ENCODE measurements at regions not wholly inside any gene's neighbourhood (a gene's known extent, or its start where the extent isn't known, plus 50 kb on each side); places are given as distances from the start of the nearest gene placed in this dataset.

DNA sequence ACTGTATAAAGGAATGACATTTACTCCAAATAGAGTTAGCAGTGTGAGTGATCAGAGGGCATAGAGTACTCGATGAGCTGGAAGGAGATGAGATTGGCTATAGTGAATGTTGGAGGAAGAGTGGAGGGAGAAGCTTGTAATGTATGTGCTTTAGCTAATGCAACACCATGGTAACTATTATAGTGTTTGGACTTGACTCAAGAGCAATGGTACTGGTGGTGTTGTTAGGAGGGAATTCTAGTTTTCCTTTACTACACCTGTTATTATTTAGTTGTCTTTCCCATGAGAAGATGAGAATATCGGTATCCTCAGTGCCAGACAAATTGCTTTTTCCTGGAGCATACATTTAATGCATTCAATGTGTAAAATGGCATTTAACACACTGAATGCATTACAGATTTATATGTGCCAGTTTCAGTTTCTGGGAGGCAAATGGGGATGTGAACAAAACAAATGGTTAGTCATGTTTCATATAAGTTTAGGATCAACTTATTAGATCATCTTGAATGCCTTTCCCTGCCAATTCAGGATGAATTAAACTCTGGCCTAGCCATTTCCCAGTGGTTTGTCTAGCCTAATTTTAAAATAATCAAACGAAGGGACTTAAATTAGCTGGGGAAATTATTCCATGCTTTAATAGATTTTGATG lies 291.1 kb upstream of the ADAMTS5 start:
- no peak for DNase-seq

DNA sequence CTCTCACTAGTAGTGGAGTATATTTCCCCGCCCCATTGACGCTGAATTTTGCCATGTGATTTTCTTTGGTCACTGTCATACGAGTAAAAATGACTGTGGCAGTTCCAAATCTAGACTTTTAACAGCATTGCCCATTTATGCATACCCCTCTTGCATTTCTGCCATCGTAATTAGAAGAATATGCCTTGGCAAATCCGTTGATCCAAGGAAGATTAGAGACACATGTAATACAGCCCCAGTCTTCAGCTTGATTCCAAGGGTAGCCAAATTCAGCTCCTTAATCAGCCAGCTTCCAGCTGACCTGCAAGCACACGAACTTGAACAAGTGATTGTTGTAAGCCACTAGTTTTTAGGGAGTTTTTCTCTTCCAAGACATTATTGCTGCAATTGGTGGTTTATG lies 290.3 kb upstream of the ADAMTS5 start:
- no peak for DNase-seq

DNA sequence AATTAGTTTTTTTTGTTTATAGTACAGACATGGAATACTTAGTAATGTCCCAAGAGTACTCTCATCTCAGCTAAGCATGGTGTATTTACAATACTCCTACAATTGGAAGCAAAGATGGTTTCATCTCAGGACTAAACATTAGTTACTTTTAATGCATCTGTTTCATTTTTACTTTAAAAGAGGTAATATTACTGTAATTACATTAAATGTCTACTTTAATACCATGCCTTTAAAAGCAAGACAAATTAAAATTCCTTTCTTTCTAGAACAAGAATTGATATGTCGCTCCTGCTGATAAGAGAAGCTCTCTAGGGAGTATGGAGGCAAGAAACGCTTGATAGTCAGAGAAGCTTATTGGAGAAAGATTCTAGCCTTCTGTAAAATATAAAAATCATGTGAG lies 284.9 kb upstream of the ADAMTS5 start:
- no peak for DNase-seq

DNA sequence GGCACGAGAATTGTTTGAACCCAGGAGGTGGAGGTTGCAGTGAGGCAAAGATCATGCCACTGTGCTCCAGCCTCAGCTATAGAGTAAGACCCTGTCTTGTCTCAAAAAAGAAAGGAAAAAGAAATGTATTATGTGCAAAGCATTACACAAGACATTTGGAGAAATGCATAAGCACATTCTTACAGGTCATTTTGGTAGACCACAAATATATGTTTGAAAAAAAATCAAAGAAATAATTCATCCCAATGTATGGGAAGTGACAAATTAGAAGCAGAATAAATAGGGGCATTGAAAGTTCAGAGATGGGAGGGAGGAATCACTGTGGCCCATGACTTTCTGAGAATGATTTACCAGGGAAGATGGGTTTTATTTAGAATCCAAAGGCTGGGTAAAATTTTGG lies 283.5 kb upstream of the ADAMTS5 start:
- DNase-seq = no peak

DNA sequence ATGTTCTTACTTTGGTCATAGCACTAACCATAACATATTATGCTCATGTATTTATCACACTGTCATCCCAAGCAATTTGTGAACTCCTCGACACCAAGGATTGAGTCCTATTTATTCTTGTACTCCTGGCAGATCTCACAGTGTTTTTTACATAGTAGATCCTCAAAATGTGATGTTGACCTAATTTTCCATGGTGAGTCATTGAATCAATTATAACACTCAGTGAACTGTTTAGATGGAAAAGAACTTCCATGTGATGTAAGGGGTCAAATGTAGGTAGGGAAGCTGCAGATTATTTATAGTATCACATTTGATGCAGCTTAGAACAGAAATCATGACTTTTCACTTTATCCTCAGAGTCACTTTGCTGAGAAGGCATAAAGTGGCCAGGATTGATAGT lies 281.9 kb upstream of the ADAMTS5 start:
- no peak for DNase-seq

DNA sequence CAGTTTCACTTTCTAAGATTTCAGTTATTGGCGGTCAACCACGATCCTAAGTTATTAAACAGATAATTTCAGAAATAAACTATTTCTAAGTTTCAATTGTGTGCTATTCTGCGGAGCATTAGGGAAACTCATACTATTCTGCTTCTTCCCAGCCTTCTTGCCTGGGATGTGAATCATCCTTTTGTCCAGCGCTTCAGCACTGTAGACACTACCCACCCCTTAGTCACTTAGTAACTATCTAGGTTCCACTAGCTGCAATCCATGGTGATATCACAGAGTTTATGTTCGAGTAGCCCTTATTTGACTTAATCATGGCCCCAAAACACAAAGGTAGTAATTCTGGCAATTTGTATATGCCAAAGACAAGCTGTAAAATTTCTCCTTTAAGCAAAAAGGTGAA lies 279.9 kb upstream of the ADAMTS5 start:
- no peak for DNase-seq

DNA sequence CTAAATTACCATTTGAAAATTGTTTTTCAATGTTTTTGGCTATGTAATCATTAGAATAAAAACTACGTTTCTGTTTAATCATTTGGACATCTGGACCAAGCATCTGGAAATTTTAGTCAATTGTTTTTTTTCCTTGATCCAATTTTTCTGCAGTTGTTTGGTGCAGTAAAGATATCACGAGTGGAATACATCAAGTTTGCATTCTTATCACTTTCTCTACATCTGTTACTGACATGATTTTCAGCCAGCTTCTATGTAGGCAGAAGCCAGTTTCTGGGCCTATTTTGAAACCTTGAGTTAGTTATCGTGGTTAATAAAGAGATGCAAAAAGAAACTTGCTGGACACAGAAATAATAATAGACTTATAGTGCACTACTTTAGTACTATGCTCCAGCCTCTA lies 277.9 kb upstream of the ADAMTS5 start:
- DNase-seq = no peak

DNA sequence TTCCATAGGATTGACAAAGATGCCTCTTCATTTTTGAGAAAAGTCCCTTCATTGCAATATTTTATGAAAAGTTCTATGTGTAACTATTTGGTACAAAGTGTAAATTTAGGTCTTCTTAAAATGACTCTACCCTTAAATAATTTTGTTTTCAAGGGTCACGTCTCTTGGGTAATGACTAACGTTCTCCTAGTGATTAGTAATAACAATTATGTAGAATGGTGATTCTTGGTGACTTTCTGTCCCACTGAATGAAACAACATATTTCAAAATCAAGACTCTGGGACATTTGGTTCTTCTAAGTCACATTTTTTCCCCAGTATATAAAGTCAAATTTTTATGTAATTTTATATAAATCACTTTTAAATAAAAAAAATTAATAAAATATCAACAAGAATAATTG lies 277.5 kb upstream of the ADAMTS5 start:
- DNase-seq = no peak

DNA sequence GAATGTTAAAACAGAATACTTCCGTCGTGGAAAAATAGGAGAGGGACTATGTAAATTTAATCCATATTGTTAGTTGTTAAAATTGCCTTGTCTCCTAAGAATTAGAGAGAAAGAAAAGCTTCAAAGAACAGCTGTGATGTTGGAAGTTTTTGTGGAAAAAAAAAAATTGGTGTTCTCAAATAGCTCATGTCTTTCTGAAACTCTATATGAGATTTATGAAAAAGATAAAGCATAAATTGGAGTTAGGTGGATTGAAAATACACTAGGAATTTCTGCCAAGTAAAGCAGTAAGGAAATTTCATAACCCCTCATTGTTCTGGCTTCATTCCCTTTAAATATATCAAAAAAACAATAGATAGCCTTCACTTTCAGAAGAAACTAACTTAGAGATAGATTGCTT lies 274.0 kb upstream of the ADAMTS5 start:
- no peak for DNase-seq

DNA sequence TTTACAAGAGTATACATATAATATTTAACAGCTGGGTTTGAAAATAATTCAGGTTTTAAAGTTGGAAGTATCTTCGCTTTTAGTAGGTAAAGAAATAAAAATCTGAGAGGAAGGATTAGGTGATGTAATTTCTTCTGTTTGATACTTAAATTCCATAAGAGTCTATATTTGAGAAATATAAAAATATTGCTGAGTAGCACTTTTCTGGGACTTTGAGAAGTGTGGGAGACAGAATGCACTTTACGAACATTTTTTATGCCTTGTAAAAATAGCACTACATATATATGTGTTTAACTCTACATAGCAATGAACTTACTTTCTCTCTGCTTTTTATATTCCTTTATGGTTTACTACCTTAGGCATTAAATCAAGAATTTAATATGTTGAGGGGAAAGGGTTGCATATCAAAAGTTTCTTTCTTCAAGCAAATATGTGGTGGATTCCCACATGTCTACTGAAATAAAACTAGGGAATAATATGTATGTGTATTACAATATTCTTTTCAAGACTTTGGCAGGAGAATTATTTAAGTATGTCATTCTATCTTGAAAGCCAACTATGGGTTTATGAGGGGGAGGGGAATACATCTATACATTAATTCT lies 266.7 kb upstream of the ADAMTS5 start:
- no peak for DNase-seq

DNA sequence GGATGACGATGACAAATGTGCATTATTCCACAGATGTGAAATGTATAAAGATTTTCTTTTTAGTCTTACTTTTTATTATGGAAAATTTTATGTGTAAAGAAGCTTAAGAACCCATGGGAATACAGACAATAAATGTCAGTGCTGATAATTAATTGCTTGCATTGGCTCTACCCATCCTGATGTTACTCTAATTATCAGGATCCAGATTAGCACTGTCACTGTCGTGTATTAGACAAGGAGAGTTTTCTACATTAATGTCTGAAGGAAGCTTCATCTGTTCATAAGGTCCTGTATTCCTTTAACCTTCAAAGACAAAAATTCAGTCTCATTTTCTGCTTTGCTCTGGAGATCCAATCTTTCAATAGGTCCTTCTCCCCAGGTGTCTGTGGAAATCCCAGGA lies 259.1 kb upstream of the ADAMTS5 start:
- DNase-seq = no peak

DNA sequence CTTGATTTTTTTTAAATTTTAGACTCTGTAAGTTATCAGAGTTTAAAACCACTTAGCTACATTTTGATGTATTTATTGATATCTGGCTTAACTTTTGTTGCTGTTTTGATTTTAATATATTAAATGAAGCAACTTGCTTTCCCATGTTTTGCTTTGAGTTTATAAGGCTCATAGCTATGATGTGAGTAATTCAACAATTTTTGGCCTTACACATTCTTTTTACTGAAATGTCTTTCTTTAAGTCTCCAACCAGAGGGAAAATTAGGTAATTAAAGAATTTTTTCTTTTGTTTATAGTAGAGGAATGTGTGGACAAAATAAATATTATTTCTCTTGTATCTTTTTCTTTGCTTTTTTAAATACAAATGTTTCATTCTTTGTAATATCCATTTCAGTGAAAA lies 258.3 kb upstream of the ADAMTS5 start:
- DNase-seq = no peak

DNA sequence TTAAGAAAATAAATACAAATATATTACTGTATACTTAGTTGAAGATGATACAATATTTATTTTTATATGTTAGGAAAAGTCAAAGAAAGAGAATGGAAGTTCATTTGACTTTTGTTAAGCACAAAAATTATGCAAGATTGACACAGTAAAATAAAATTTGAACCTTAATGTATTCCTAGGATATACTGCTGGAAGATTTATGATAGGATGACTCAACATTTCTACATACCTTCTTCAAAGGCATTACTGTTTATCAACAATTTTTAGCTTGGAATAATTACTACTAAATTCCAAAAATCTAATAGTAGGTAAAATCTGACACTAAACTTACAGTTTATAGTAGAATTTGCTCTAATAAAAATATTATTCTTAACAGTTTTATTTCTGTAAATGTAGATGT lies 257.3 kb upstream of the ADAMTS5 start:
- DNase-seq = no peak

DNA sequence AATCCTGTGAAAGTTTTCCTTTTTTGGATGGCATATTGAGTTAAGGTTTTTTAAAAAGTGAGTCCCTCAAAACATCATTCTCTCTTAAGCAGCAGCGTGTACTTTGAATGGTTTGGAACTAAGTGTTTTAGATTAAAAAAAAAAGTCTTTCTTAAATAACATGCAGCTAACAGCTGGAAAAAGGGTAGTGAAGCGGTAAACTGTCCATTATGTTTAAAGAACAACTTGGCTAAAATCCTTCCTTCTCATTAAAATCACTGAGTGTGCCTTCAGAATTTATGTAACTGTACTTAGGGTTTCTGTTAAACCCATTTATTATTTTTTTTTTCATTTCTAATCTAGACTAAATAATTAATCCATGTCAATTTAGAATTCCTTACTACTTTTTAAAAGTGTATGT lies 254.2 kb upstream of the ADAMTS5 start:
- DNase-seq = no peak

DNA sequence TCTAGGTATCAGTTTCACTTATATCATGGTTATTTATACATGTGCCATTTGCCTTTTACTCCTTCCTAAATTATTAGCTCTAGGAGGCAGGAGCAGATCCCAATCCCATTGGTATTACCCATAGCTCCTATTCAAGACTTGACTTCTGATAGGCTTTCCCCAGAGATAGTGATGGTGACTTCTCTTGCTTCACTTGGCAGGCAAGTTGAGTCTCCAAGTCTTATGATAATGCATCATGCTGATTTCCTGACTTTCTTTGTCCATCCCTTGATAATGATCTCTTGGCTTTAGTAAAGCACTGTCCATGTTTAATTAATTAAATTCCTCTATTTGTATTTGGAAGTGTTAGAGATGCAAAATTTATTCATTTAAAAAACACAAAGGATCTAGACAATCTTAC lies 253.5 kb upstream of the ADAMTS5 start:
- no peak for DNase-seq

DNA sequence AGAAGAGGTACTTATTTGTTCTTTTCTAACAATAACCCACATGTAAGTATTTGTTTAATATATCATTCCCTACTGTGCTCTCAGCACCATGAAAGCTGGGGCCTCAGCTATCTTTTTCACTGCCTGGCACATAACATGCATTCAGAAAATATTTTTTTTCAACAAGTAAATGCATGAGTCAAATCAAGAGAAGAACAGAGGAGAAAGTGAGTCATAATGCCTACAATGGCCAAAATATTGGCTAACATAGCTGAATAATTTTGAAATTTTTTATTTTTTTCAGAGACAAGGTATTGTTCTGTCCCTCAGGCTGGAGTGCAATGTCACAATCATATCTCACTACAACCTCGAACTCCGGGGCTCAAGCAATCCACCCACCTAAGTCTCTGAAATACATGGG lies 252.2 kb upstream of the ADAMTS5 start:
- no peak for DNase-seq

DNA sequence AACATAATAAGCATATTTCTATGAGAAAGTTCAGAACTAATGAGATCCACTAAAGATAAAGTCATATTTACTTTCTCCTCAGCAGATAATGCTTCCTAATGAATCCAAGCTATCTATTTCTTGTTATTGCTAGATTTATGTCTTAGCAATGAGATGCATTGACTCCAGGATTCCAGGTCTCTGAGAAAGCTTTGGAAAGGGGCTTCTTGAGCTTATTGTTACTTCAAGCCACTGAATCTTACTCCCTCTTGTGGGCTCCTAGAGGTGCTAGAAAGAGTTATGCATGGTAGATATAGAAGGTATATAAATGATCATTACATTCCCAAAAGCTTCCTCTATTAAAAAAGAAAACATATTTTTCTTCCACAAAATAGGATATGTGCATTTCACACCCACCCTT lies 246.4 kb upstream of the ADAMTS5 start:
- DNase-seq = no peak

DNA sequence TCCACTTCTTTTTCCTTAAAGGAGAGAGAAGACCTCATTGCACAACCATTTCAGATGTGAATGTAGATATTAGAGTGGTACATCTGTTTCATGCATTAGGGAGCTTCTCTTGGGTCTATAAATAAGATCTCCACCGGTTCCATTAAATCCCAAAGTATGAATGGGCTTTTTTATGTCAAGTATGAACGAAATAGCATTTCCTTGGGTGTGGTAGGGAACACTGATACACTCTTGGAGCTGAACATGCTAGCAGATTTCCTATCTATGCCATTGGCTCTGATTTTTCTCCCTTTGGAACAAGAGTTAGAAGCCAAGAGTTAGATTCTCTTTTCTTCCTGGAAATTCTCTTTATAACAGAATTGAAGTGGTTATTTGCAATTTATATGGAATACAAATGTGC lies 245.6 kb upstream of the ADAMTS5 start:
- no peak for DNase-seq

DNA sequence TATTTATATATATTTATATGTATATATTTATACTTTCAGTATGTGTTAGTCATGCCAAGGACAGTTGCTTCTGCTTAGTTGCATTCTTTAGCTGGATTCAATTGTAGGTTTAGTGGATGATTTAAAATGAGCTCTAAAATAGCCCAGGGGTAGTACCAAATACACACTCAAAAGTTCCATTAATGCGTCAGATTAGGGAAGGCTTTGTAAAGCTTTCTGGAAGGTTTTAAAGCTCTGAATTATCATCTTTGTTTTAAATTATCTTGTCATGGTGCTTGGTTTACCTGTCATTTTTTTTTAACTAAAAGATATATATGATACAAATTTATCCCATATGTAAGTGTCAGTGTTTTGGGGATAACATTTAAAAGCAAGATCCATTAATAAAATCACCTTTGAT lies 242.7 kb upstream of the ADAMTS5 start:
- DNase-seq = no peak

DNA sequence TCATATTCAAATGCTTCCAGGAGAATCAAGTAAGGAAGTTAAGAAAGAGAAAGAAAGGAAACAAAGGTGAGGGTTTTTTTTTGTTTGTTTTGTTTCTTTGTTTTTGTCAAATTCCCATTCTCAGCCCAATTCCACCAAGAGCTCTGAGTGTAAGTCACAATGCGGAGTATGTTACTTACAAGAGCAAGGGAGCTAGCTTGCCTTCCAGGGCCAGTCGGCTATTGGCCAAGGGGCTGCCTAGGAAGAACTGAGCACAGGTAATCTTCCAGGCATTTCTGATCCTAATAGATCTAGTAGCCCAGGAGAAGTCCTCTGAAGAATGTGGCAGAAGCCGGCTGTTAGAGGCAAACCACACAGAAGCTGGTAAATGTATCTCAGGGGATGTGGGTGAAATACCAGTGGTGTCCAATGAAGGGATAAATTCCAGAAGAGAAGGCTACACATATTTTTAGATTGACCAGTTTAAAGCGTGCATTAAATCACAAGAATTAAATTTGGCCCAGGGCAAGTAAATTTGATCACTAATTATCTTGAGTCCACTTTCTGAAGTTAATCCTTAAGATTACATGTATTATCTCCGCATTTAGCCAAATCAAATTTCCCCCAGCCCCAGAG lies 239.6 kb upstream of the ADAMTS5 start:
- DNase-seq = no peak

DNA sequence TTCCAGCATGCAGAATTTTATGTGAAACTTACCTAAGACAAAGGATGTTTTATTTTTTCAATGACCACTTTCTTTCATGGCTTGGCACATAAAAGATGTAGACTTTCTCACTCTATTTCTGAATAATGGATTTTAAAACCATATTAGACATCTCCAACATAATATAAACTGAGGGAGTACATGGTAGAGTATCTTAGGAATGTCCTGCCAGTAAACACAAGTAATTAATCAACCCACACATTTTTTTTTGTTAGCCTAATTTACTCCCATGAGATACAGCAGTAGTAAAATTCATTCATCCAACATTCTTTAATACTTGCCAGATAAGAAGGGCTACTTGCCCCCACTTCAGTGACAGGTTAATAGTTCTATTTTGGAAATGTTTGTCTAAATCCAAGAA lies 235.4 kb upstream of the ADAMTS5 start:
- DNase-seq = no peak

DNA sequence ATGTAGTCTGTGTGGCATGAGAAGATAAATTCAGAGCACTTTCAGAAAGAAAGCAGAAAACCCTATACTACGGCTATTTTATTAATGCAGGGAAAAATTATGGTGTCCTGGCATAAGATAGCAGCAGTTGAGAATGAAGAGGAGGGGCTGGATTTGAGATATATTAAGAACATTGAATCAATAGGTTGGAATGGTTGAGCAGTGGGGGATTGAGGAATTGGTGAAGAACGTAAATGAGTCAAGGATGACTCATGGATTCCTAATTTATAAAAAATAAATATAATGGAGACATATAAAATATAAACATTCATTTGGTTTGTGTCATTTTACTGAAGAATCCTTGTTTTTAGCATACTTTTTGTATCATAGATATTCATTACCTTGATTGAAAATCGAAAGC lies 234.3 kb upstream of the ADAMTS5 start:
- DNase-seq = no peak

DNA sequence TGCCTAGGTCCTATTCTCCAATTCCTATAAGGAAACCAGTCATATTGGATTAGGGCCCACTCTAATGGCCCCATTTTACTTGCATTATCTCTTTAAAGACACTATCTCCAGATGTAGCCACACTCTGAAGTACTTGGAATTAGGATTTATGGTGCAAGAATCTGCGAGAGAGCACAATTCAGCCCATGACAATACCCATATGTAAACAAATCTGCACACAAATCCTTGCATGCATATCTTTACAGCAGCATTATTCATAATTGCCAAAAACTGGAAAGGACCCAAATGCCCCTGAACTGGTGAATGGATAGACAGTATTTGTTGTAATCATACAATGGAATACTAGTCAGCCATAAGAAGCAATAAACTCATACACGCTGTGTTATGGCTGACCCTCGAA lies 229.8 kb upstream of the ADAMTS5 start:
- DNase-seq = no peak

DNA sequence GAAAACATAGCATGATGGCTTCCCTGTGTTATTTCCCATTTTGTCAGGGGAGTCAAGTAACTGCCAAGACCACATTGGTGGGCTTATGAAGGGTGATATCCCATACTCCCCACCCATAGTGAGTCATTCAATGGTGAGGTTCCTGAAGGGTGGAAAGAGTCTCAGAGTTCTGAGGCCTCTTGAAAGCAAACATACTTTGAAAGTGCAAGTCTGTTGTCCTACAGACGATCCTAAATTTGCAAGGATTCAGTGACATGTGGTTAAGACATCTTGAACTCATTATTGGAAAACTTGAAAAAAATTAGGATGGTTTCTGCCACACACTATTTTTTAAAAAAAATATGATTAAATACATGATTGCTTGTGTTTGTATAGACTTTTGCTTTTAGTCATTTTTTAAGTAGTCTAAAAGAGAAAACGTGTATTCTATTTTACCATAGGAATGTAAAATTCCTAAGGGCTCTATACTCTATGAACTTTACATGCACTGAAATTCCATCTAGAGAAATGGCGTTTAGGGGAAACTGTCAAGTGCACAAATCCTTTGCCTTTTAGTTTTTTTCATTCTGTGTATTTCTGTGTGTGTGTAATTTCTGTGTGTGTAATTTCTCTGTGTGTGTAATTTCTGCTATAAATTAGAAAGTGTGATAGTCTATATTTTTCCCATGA lies 225.5 kb upstream of the ADAMTS5 start:
- no peak for DNase-seq
